ENCODE measurements at regions not wholly inside any gene's neighbourhood (a gene's known extent, or its start where the extent isn't known, plus 50 kb on each side); places are given as distances from the start of the nearest gene placed in this dataset.

- TF ChIP-seq CTCF (conservative IDR thresholded peaks at IDR 0.05; ENCODE audit: low read length): no peak
- no peak for TF ChIP-seq EZH2phosphoT487 (IDR thresholded peaks at IDR 0.05; ENCODE audit: borderline replicate concordance, low read depth, low read length)
Observed at GRCh38 chr22:23397008-23397612, 183.0 kb downstream of the IGLL1 start.

All from OCI-LY7 (cell line).